Keratinocyte (primary cell): ENCODE measurements at regions not wholly inside any gene's neighbourhood (a gene's known extent, or its start where the extent isn't known, plus 50 kb on each side); places are given as distances from the start of the nearest gene placed in this dataset.

ENCODE experiments used
- DNase-seq: peaks from one replicate; pipeline ENCODE4 v3.0.0-alpha.2; 2011; ENCODE audit warnings: low read depth, missing footprints, low spot score
- FAIRE-seq: peaks from 2 replicates; lab custom pipeline; 2011; peaks lifted over from hg19 to GRCh38; lab: Jason Lieb, UNC
- H2AFZ ChIP-seq: 2 replicates; pipeline ENCODE4 v1.6.0; 2012; ENCODE audit warnings: low read length, control low read depth, inconsistent platforms; ENCODE audit not compliant: control insufficient read depth
- H3K27ac ChIP-seq: 2 replicates; pipeline ENCODE4 v1.5.1; 2011; ENCODE audit warnings: low read length; ENCODE audit not compliant: control insufficient read depth, insufficient read depth
- H3K27me3 ChIP-seq: 3 replicates; pipeline ENCODE4 v1.6.0; 2011; ENCODE audit warnings: low read length; ENCODE audit not compliant: control insufficient read depth, insufficient read depth; ENCODE audit errors: extremely low read depth
- H3K36me3 ChIP-seq, 2 experiments: 2 replicates in 1 of 2; 3 replicates in 1 of 2; pipeline ENCODE4 v1.5.1; 2011; ENCODE audit warnings: low read length in 2 of 2, mild to moderate bottlenecking in 1 of 2; ENCODE audit not compliant: control insufficient read depth in 2 of 2, insufficient read depth in 2 of 2; ENCODE audit errors: extremely low read depth in 1 of 2
- H3K4me1 ChIP-seq: 3 replicates; pipeline ENCODE4 v1.5.1; 2011; ENCODE audit warnings: low read length; ENCODE audit not compliant: control insufficient read depth, insufficient read depth; ENCODE audit errors: extremely low read depth
- H3K4me2 ChIP-seq: 3 replicates; pipeline ENCODE4 v1.6.0; 2011; ENCODE audit warnings: low read depth, low read length; ENCODE audit not compliant: control insufficient read depth, insufficient read depth; ENCODE audit errors: extremely low read depth
- H3K4me3 ChIP-seq, 3 experiments: fragments of 200-600 bp in 1 of 3; sonication (generic) in 1 of 3; 2 replicates in 2 of 3; 3 replicates in 1 of 3; pipeline ENCODE4 v1.5.1; 2011 to 2016; ENCODE audit warnings: low read length in 3 of 3, mild to moderate bottlenecking in 3 of 3, control low read depth in 2 of 3, inconsistent platforms in 1 of 3, low read depth in 1 of 3, mixed read lengths in 1 of 3, mixed run types in 1 of 3, moderate library complexity in 1 of 3; ENCODE audit not compliant: control insufficient read depth in 2 of 3, insufficient read depth in 2 of 3; ENCODE audit errors: extremely low read depth in 1 of 3
- H3K79me2 ChIP-seq: 2 replicates; pipeline ENCODE4 v1.6.0; 2012; ENCODE audit warnings: low read length; ENCODE audit not compliant: control insufficient read depth, insufficient read depth
- H3K9ac ChIP-seq: 3 replicates; pipeline ENCODE4 v1.6.0; 2011; ENCODE audit warnings: low read length; ENCODE audit not compliant: control insufficient read depth, insufficient read depth; ENCODE audit errors: extremely low read depth
- H3K9me1 ChIP-seq: 3 replicates; pipeline ENCODE4 v1.6.0; 2011; ENCODE audit warnings: low read length; ENCODE audit not compliant: control insufficient read depth, insufficient read depth; ENCODE audit errors: extremely low read depth
- H3K9me3 ChIP-seq: 2 replicates; pipeline ENCODE4 v1.5.1; 2012; ENCODE audit warnings: low read depth, low read length; ENCODE audit not compliant: control insufficient read depth
- H4K20me1 ChIP-seq: 3 replicates; pipeline ENCODE4 v1.6.0; 2011; ENCODE audit warnings: low read length; ENCODE audit not compliant: control insufficient read depth, insufficient read depth; ENCODE audit errors: extremely low read depth
- EZH2 ChIP-seq: IDR thresholded peaks from one replicate; pipeline ENCODE4 v1.6.1; 2012; ENCODE audit warnings: inconsistent platforms, mild to moderate bottlenecking, low read length, moderate library complexity
- dilution Hi-C: fragments of 300-500 bp; cut with MboI; formaldehyde crosslinking; loops from one replicate; pipeline ENCODE4 v1.7.0; 2020; ENCODE audit warnings: low sequenced_read_pairs; ENCODE audit not compliant: extremely low pct_ligation_motif_present
- TF ChIP-seq, protein P1 (sequence below), 3 experiments: IDR thresholded peaks in 1 of 3; conservative IDR thresholded peaks in 1 of 3; optimal IDR thresholded peaks in 1 of 3; 2 replicates in 2 of 3; 3 replicates in 1 of 3; pipeline versions ENCODE3 to v1.5.1; 2011; ENCODE audit warnings: low read length in 3 of 3, mild to moderate bottlenecking in 3 of 3, moderate library complexity in 2 of 3, control low read depth in 1 of 3, inconsistent platforms in 1 of 3; ENCODE audit not compliant: insufficient read depth in 2 of 3; ENCODE audit errors: extremely low read depth in 1 of 3

- DNase-seq (no peak), FAIRE-seq (no peak)
- H2AFZ ChIP-seq = no peak overlapping the region
- no peak overlapping the region for H3K27ac ChIP-seq
- no peaks in the 10 kb centered on the region for H3K36me3 ChIP-seq
- no peak overlapping the region for H3K4me2 ChIP-seq
- H3K4me3 ChIP-seq = no peak overlapping the region
- H3K9me1 ChIP-seq = no peaks in the 10 kb centered on the region
- H4K20me1 ChIP-seq = no peaks in the 10 kb centered on the region
- H3K4me1 ChIP-seq = no peaks in the 10 kb centered on the region
- H3K27me3 ChIP-seq = no peaks in the 10 kb centered on the region
- dilution Hi-C loops = no loop called here
- no peaks in the 10 kb centered on the region for H3K79me2 ChIP-seq
- H3K9ac ChIP-seq = no peak overlapping the region
- no peaks in the 10 kb centered on the region for H3K9me3 ChIP-seq
- TF ChIP-seq, protein P1, sequence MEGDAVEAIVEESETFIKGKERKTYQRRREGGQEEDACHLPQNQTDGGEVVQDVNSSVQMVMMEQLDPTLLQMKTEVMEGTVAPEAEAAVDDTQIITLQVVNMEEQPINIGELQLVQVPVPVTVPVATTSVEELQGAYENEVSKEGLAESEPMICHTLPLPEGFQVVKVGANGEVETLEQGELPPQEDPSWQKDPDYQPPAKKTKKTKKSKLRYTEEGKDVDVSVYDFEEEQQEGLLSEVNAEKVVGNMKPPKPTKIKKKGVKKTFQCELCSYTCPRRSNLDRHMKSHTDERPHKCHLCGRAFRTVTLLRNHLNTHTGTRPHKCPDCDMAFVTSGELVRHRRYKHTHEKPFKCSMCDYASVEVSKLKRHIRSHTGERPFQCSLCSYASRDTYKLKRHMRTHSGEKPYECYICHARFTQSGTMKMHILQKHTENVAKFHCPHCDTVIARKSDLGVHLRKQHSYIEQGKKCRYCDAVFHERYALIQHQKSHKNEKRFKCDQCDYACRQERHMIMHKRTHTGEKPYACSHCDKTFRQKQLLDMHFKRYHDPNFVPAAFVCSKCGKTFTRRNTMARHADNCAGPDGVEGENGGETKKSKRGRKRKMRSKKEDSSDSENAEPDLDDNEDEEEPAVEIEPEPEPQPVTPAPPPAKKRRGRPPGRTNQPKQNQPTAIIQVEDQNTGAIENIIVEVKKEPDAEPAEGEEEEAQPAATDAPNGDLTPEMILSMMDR (optimal IDR thresholded peaks at IDR 0.05 in 1 of 3, IDR thresholded peaks at IDR 0.05 in 1 of 3, conservative IDR thresholded peaks at IDR 0.05 in 1 of 3; ENCODE audit: extremely low read depth in 1 of 3, insufficient read depth in 2 of 3, low read length in 3 of 3) = no peak
- TF ChIP-seq EZH2 = no peak
These were observed 219.3 kb downstream of the EBLN2 start for GRCh38 chr3:73280746-73281145.

GRCh38 chr3:73284472-73284871, 223.0 kb downstream of the EBLN2 start:
- Histone ChIP-seq H3K9ac (no peak overlapping the region), H3K79me2 (no peaks in the 10 kb centered on the region), H3K9me1 (no peaks in the 10 kb centered on the region), H3K4me1 (no peaks in the 10 kb centered on the region), H3K9me3 (no peaks in the 10 kb centered on the region), H3K27ac (no peak overlapping the region), H3K27me3 (no peaks in the 10 kb centered on the region), H4K20me1 (no peaks in the 10 kb centered on the region), H3K36me3 (no peaks in the 10 kb centered on the region), H3K4me3 (no peak overlapping the region), H3K4me2 (no peak overlapping the region), H2AFZ (no peak overlapping the region)
- dilution Hi-C loops = no loop called here
- FAIRE-seq (no peak), DNase-seq (no peak)
- no peak for TF ChIP-seq EZH2
- TF ChIP-seq, protein P1 (optimal IDR thresholded peaks at IDR 0.05 in 1 of 3, IDR thresholded peaks at IDR 0.05 in 1 of 3, conservative IDR thresholded peaks at IDR 0.05 in 1 of 3; ENCODE audit: extremely low read depth in 1 of 3, insufficient read depth in 2 of 3, low read length in 3 of 3) = no peak
